LNCaP clone FGC (cell line): ENCODE measurements at regions not wholly inside any gene's neighbourhood (a gene's known extent, or its start where the extent isn't known, plus 50 kb on each side); places are given as distances from the start of the nearest gene placed in this dataset.

Experiments used
- DNase-seq: peaks from one replicate; pipeline ENCODE4 v3.0.0-alpha.2; 2011; ENCODE audit warnings: low read depth
- H3K4me3 ChIP-seq: 2 replicates; pipeline ENCODE4 v1.5.1; 2011; ENCODE audit warnings: mild to moderate bottlenecking, low read depth, low read length, control low read depth
- CTCF ChIP-seq: IDR thresholded peaks from 2 replicates; pipeline ENCODE4 v1.5.1; 2012; ENCODE audit warnings: mild to moderate bottlenecking; ENCODE audit not compliant: control insufficient read depth, insufficient read depth; ENCODE audit errors: extremely low read depth

- H3K4me3 ChIP-seq, result no peak overlapping the region
- DNase-seq, result no peak
- no peak for TF ChIP-seq CTCF
These were observed 492.9 kb downstream of the GBE1 start for GRCh38 chr3:81268526-81268925.

GRCh38 chr3:81261996-81262395, 499.4 kb downstream of the GBE1 start:
- DNase-seq, result no peak
- no peak overlapping the region for H3K4me3 ChIP-seq
- TF ChIP-seq CTCF, result no peak

GRCh38 chr3:81255463-81255862, 506.0 kb downstream of the GBE1 start:
- H3K4me3 ChIP-seq, result no peak overlapping the region
- TF ChIP-seq CTCF, result no peak
- no peak for DNase-seq

GRCh38 chr3:81251096-81251495, 510.3 kb downstream of the GBE1 start:
- H3K4me3 ChIP-seq, result no peak overlapping the region
- no peak for TF ChIP-seq CTCF

GRCh38 chr3:81249540-81250029, 511.9 kb downstream of the GBE1 start:
- peak; percentile 34 for DNase-seq
- no peak overlapping the region for H3K4me3 ChIP-seq
- no peak for TF ChIP-seq CTCF

More at GRCh38 chr3:81251096-81251495, 510.3 kb downstream of the GBE1 start:
- no peak for DNase-seq

- TF ChIP-seq CTCF, result no peak
- DNase-seq, result no peak
These were observed 515.9 kb downstream of the GBE1 start for GRCh38 chr3:81245501-81245900.

DNA sequence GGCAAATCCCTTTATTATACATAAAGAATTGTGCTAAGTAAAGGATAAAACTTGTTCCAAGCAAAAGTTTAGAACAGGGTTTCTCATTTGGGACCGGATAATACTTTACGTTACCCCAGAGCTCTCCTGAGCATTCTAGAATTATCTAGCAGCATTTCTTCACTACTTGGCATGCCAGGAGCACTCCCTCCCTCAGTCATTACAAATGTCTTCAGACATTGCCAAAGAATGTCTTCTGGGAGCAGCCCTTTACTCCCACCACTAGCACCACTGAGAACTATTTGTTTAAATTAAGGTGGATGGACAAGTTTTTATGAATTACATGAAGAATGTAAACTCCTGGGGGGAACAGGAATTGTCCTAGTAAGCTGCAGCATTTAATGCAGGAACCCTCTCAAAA, 516.4 kb downstream of the GBE1 start:
- no peak overlapping the region for H3K4me3 ChIP-seq
- no peak for TF ChIP-seq CTCF
- no peak for DNase-seq

More at GRCh38 chr3:81245501-81245900, 515.9 kb downstream of the GBE1 start:
- H3K4me3 ChIP-seq, result no peak overlapping the region
